ENCODE measurements at regions not wholly inside any gene's neighbourhood (a gene's known extent, or its start where the extent isn't known, plus 50 kb on each side); places are given as distances from the start of the nearest gene placed in this dataset.

DNA sequence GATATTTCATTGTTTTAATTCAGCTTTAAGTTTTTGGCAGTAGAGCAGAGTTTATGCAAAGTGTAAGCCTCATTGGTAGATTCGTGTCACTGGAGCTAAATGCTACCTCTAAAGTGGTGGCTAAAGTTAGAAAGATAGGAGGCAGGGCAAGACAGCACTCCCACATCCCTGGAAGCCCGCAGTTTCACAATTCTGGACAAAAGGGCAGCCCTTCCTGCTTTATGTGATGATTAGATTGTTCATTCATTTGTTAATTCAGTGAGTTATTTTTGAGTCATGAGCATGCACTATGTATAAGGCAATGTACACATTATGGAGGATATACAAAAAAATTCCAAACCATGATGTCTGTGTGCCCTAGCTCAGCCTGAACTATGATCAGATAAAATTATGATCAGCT is 52.1 kb upstream of the EIF3M start:
- in situ Hi-C loops (cut with HindIII; ENCODE audit: low pct_ligation_motif_present, low sequenced_read_pairs), result no loop called here
- Histone ChIP-seq H3K27ac (no peak overlapping the region), H3K36me3 (replicated peaks) (no peaks in the 10 kb centered on the region), H3K27me3 (replicated peaks) (no peaks in the 10 kb centered on the region), H3K4me3 (ENCODE audit: low read depth, low read length) (no peak overlapping the region)
- no peak for TF ChIP-seq CTCF (IDR thresholded peaks at IDR 0.05; ENCODE audit: low read depth, low read length, missing control alignments)
- DNase-seq, result no peak

DNA sequence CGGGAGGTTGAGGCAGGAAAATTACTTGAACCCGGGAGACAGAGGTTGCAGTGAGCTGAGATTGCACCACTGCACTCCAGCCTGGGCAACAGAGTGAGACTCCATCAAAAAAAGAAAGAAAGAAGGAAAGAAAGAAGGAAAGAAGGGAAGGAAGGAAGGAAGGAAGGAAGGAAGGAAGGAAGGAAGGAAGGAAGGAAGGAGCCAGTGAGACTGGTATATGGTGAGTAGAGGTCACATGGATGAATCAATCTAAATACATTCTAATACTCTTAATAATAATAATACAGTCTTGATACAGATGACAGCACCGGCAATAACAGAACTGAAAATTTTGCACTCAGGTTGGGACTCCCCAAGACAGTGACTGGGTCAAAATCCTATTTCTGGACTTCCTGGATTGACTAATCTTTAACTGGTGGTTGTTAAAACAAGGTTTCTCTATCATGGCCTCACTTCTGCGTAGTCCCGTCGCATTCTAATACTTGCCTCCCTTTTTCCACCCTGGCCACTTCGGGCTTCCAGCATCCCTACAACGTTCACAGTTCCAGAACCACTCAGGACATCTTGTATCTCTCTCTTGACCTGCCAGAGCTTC is 53.5 kb upstream of the EIF3M start:
- TF ChIP-seq CTCF (IDR thresholded peaks at IDR 0.05; ENCODE audit: low read depth, low read length, missing control alignments), result no peak
- no peak for DNase-seq
- no peak overlapping the region for H3K4me3 ChIP-seq (ENCODE audit: low read depth, low read length)
- no peak overlapping the region for H3K27ac ChIP-seq
- in situ Hi-C loops (cut with HindIII; ENCODE audit: low pct_ligation_motif_present, low sequenced_read_pairs), result no loop called here
- no peaks in the 10 kb centered on the region for H3K27me3 ChIP-seq (replicated peaks)
- no peaks in the 10 kb centered on the region for H3K36me3 ChIP-seq (replicated peaks)

- Histone ChIP-seq H3K36me3 (replicated peaks) (no peaks in the 10 kb centered on the region), H3K27me3 (replicated peaks) (no peaks in the 10 kb centered on the region), H3K4me3 (ENCODE audit: low read depth, low read length) (no peak overlapping the region), H3K27ac (no peak overlapping the region)
- no peak for TF ChIP-seq CTCF (IDR thresholded peaks at IDR 0.05; ENCODE audit: low read depth, low read length, missing control alignments)
- in situ Hi-C loops (cut with HindIII; ENCODE audit: low pct_ligation_motif_present, low sequenced_read_pairs), result no loop called here
- DNase-seq, result no peak
Measured at GRCh38 chr11:32527261-32528175, 56.1 kb upstream of the EIF3M start.

DNA sequence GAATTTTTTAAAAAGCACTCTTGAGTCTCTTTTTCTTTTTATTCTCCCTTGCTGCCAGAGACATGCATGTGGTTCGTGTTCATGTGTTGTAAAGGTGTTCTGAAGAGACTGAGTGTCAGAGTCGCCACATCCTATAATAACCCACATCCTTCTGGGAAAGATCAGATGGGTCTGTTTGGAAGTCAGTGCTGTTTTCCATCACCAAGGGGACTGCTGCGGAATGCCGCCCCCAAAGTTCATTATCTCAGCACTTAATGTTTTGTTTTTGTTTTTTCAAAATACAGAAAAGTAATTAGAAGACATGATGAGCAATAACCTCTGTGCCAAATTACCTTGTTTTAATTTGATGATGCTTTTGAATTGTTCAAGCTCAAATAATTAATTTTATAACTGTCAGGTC is 56.9 kb upstream of the EIF3M start:
- no peak for TF ChIP-seq CTCF (IDR thresholded peaks at IDR 0.05; ENCODE audit: low read depth, low read length, missing control alignments)
- Histone ChIP-seq H3K36me3 (replicated peaks) (no peaks in the 10 kb centered on the region), H3K4me3 (ENCODE audit: low read depth, low read length) (no peak overlapping the region), H3K27me3 (replicated peaks) (no peaks in the 10 kb centered on the region), H3K27ac (no peak overlapping the region)
- DNase-seq, result no peak
- in situ Hi-C loops (cut with HindIII; ENCODE audit: low pct_ligation_motif_present, low sequenced_read_pairs), result no loop called here

- in situ Hi-C loops (cut with HindIII; ENCODE audit: low pct_ligation_motif_present, low sequenced_read_pairs), result no loop called here
- Histone ChIP-seq H3K27me3 (replicated peaks) (no peaks in the 10 kb centered on the region), H3K4me3 (ENCODE audit: low read depth, low read length) (no peak overlapping the region), H3K27ac (no peak overlapping the region), H3K36me3 (replicated peaks) (no peaks in the 10 kb centered on the region)
- no peak for DNase-seq
- TF ChIP-seq CTCF (IDR thresholded peaks at IDR 0.05; ENCODE audit: low read depth, low read length, missing control alignments), result no peak
Measured at GRCh38 chr11:32511926-32512325, 71.7 kb upstream of the EIF3M start.
